ENCODE measurements at regions not wholly inside any gene's neighbourhood (a gene's known extent, or its start where the extent isn't known, plus 50 kb on each side); places are given as distances from the start of the nearest gene placed in this dataset.

GRCh38 chr12:39188689-39189088 is 254.2 kb downstream of the KIF21A start:
- H3K27me3 Mint-ChIP-seq (ENCODE audit: low read depth), result no peaks in the 10 kb centered on the region

More at GRCh38 chr12:39188689-39189088, 254.2 kb downstream of the KIF21A start:
- no peak overlapping the region for H4K5ac ChIP-seq (ENCODE audit: insufficient read length, low read depth, low read length)
- H3K27ac ChIP-seq (ENCODE audit: insufficient read length, low read depth, low read length), result no peak overlapping the region
- H3K9ac ChIP-seq (ENCODE audit: extremely low read depth, insufficient read length, low read length), result no peak overlapping the region
- no peak overlapping the region for H2BK12ac ChIP-seq (ENCODE audit: insufficient read length, low read depth, low read length)
- H2AK5ac ChIP-seq (ENCODE audit: insufficient read length, low read length), result no peak overlapping the region
- H2BK120ac ChIP-seq (ENCODE audit: low read depth, low read length, poor library complexity, severe bottlenecking), result no peak overlapping the region
- H4K20me1 ChIP-seq (ENCODE audit: control insufficient read depth, insufficient read depth, insufficient read length), result no peaks in the 10 kb centered on the region
- Mint-ChIP-seq H3K36me3 (ENCODE audit: insufficient read depth in 1 of 3, low read depth in 3 of 3) (peaks cover 0 to 2% (median 0%) of the 10 kb centered on the region in 3 experiments; a peak in 2 of 7 replicates), H3K9me3 (peaks cover 0 to 5% of the 10 kb centered on the region in 2 experiments; a peak in 3 of 5 replicates), H3K4me1 (no peaks in the 10 kb centered on the region), H3K4me3 (no peak overlapping the region), H3K27ac (no peak overlapping the region)
- no peak overlapping the region for H3K14ac ChIP-seq (ENCODE audit: insufficient read depth, low read length)
- no peak overlapping the region for H3K56ac ChIP-seq (ENCODE audit: insufficient read length, low read depth, low read length)
- no peaks in the 10 kb centered on the region for H3K79me2 ChIP-seq (ENCODE audit: insufficient read depth, low read length)
- H3T11ph ChIP-seq (ENCODE audit: low read length), result no peak overlapping the region
- H4K8ac ChIP-seq (replicated peaks; ENCODE audit: insufficient read length, low read depth, low read length), result no peak overlapping the region
- no peaks in the 10 kb centered on the region for H3K79me1 ChIP-seq (ENCODE audit: insufficient read depth, low read depth, low read length, poor library complexity, severe bottlenecking)
- H2AFZ ChIP-seq (ENCODE audit: low read length), result no peak overlapping the region
- H2BK20ac ChIP-seq (ENCODE audit: low read depth, low read length, poor library complexity, severe bottlenecking), result no peak overlapping the region
- no peak overlapping the region for H4K91ac ChIP-seq (ENCODE audit: insufficient read length, low read depth, low read length)
- H3K23me2 ChIP-seq (ENCODE audit: insufficient read length, low read depth, low read length, poor library complexity, severe bottlenecking), result no peaks in the 10 kb centered on the region
- no peaks in the 10 kb centered on the region for H3K4me1 ChIP-seq (ENCODE audit: insufficient read depth, low read length)
- no peak for TF ChIP-seq CTCF (conservative IDR thresholded peaks at IDR 0.05)
- no peaks in the 10 kb centered on the region for H3K9me3 ChIP-seq (ENCODE audit: control insufficient read depth, low read depth, low read length)
- no peak overlapping the region for H3K4ac ChIP-seq (ENCODE audit: low read depth, low read length)
- H3K23ac ChIP-seq (ENCODE audit: insufficient read length, low read depth, low read length), result no peak overlapping the region
- no peaks in the 10 kb centered on the region for H3K27me3 ChIP-seq (ENCODE audit: insufficient read depth, low read length)
- no peak overlapping the region for H2BK15ac ChIP-seq (ENCODE audit: low read depth, low read length)
- WGBS (ENCODE audit: extremely low coverage, insufficient read length, low lambda C conversion rate), result no CpG with 5 or more reads among the region's 5 CpGs
- H3K4me2 ChIP-seq (ENCODE audit: insufficient read depth, insufficient read length, low read length), result no peak overlapping the region
- no peak for DNase-seq
- H2BK5ac ChIP-seq (ENCODE audit: insufficient read length, low read length), result no peak overlapping the region
- no peak overlapping the region for H3K18ac ChIP-seq (ENCODE audit: insufficient read length, low read depth, low read length)

Measured in H9 (cell line).